ENCODE measurements at regions not wholly inside any gene's neighbourhood (a gene's known extent, or its start where the extent isn't known, plus 50 kb on each side); places are given as distances from the start of the nearest gene placed in this dataset.

- H3K4me3 ChIP-seq (ENCODE audit: low read depth, low read length), result no peak overlapping the region
- no peak for TF ChIP-seq CTCF (IDR thresholded peaks at IDR 0.05; ENCODE audit: insufficient read depth, low read depth, low read length, missing control alignments)
- no peak for DNase-seq (ENCODE audit: low read depth)
These were observed 781.8 kb upstream of the AUTS2 start for GRCh38 chr7:68816491-68816890.

GRCh38 chr7:68820321-68820720, 778.0 kb upstream of the AUTS2 start:
- DNase-seq (ENCODE audit: low read depth), result no peak
- no peak for TF ChIP-seq CTCF (IDR thresholded peaks at IDR 0.05; ENCODE audit: insufficient read depth, low read depth, low read length, missing control alignments)
- no peak overlapping the region for H3K4me3 ChIP-seq (ENCODE audit: low read depth, low read length)

- no peak for TF ChIP-seq CTCF (IDR thresholded peaks at IDR 0.05; ENCODE audit: insufficient read depth, low read depth, low read length, missing control alignments)
- no peak overlapping the region for H3K4me3 ChIP-seq (ENCODE audit: low read depth, low read length)
- no peak for DNase-seq (ENCODE audit: low read depth)
These were observed 776.4 kb upstream of the AUTS2 start for GRCh38 chr7:68821846-68822245.

- H3K4me3 ChIP-seq (ENCODE audit: low read depth, low read length), result no peak overlapping the region
- no peak for DNase-seq (ENCODE audit: low read depth)
- no peak for TF ChIP-seq CTCF (IDR thresholded peaks at IDR 0.05; ENCODE audit: insufficient read depth, low read depth, low read length, missing control alignments)
These were observed 774.1 kb upstream of the AUTS2 start for GRCh38 chr7:68823996-68824780.

- no peak overlapping the region for H3K4me3 ChIP-seq (ENCODE audit: low read depth, low read length)
- no peak for DNase-seq (ENCODE audit: low read depth)
- TF ChIP-seq CTCF (IDR thresholded peaks at IDR 0.05; ENCODE audit: insufficient read depth, low read depth, low read length, missing control alignments), result no peak
These were observed 769.7 kb upstream of the AUTS2 start for GRCh38 chr7:68828575-68828974.

GRCh38 chr7:68833422-68833821, 764.9 kb upstream of the AUTS2 start:
- no peak overlapping the region for H3K4me3 ChIP-seq (ENCODE audit: low read depth, low read length)
- no peak for DNase-seq (ENCODE audit: low read depth)
- TF ChIP-seq CTCF (IDR thresholded peaks at IDR 0.05; ENCODE audit: insufficient read depth, low read depth, low read length, missing control alignments), result no peak

GRCh38 chr7:68839014-68839413, 759.3 kb upstream of the AUTS2 start:
- no peak for DNase-seq (ENCODE audit: low read depth)

More at GRCh38 chr7:68839014-68839413, 759.3 kb upstream of the AUTS2 start:
- H3K4me3 ChIP-seq (ENCODE audit: low read depth, low read length), result no peak overlapping the region
- no peak for TF ChIP-seq CTCF (IDR thresholded peaks at IDR 0.05; ENCODE audit: insufficient read depth, low read depth, low read length, missing control alignments)

Measured in GM12865 (cell line).